ENCODE measurements at regions not wholly inside any gene's neighbourhood (a gene's known extent, or its start where the extent isn't known, plus 50 kb on each side); places are given as distances from the start of the nearest gene placed in this dataset.

- DNase-seq (ENCODE audit: low read depth, low spot score) = no peak
- no peak overlapping the region for H3K4me3 ChIP-seq (ENCODE audit: low read length)
These were observed 392.6 kb downstream of the PCDH17 start for GRCh38 chr13:58024103-58024502.

GRCh38 chr13:58025821-58026220, 394.3 kb downstream of the PCDH17 start:
- no peak overlapping the region for H3K4me3 ChIP-seq (ENCODE audit: low read length)
- no peak for DNase-seq (ENCODE audit: low read depth, low spot score)

GRCh38 chr13:58032676-58033460, 401.3 kb downstream of the PCDH17 start:
- H3K4me3 ChIP-seq (ENCODE audit: low read length) = no peak overlapping the region
- DNase-seq (ENCODE audit: low read depth, low spot score) = no peak

GRCh38 chr13:58043971-58044370, 412.4 kb downstream of the PCDH17 start:
- no peak for DNase-seq (ENCODE audit: low read depth, low spot score)
- H3K4me3 ChIP-seq (ENCODE audit: low read length) = no peak overlapping the region

- no peak overlapping the region for H3K4me3 ChIP-seq (ENCODE audit: low read length)
- DNase-seq (ENCODE audit: low read depth, low spot score) = no peak
These were observed 417.1 kb downstream of the PCDH17 start for GRCh38 chr13:58048670-58049069.

GRCh38 chr13:58051396-58051795, 419.9 kb downstream of the PCDH17 start:
- DNase-seq (ENCODE audit: low read depth, low spot score) = no peak
- H3K4me3 ChIP-seq (ENCODE audit: low read length) = no peak overlapping the region

GRCh38 chr13:58051807-58052375, 420.3 kb downstream of the PCDH17 start:
- H3K4me3 ChIP-seq (ENCODE audit: low read length) = no peak overlapping the region
- no peak for DNase-seq (ENCODE audit: low read depth, low spot score)

- DNase-seq (ENCODE audit: low read depth, low spot score) = no peak
- no peak overlapping the region for H3K4me3 ChIP-seq (ENCODE audit: low read length)
These were observed 424.9 kb downstream of the PCDH17 start for GRCh38 chr13:58056426-58056825.

GRCh38 chr13:58059624-58060023, 428.1 kb downstream of the PCDH17 start:
- no peak for DNase-seq (ENCODE audit: low read depth, low spot score)
- H3K4me3 ChIP-seq (ENCODE audit: low read length) = no peak overlapping the region

- no peak for DNase-seq (ENCODE audit: low read depth, low spot score)
- H3K4me3 ChIP-seq (ENCODE audit: low read length) = no peak overlapping the region
These were observed 449.3 kb downstream of the PCDH17 start for GRCh38 chr13:58080806-58081205.

GRCh38 chr13:58081301-58081820, 449.8 kb downstream of the PCDH17 start:
- H3K4me3 ChIP-seq (ENCODE audit: low read length) = no peak overlapping the region
- no peak for DNase-seq (ENCODE audit: low read depth, low spot score)

- DNase-seq (ENCODE audit: low read depth, low spot score) = no peak
These were observed 451.5 kb downstream of the PCDH17 start for GRCh38 chr13:58083064-58083463.

GRCh38 chr13:58085274-58085673, 453.7 kb downstream of the PCDH17 start:
- no peak for DNase-seq (ENCODE audit: low read depth, low spot score)
- no peak overlapping the region for H3K4me3 ChIP-seq (ENCODE audit: low read length)

More at GRCh38 chr13:58083064-58083463, 451.5 kb downstream of the PCDH17 start:
- H3K4me3 ChIP-seq (ENCODE audit: low read length) = no peak overlapping the region

- peak; percentile 55 for DNase-seq (ENCODE audit: low read depth, low spot score)
- H3K4me3 ChIP-seq (ENCODE audit: low read length) = no peak overlapping the region
These were observed 454.3 kb downstream of the PCDH17 start for GRCh38 chr13:58085819-58086218.

GRCh38 chr13:58087566-58087965, 456.0 kb downstream of the PCDH17 start:
- DNase-seq (ENCODE audit: low read depth, low spot score) = no peak
- H3K4me3 ChIP-seq (ENCODE audit: low read length) = no peak overlapping the region

- DNase-seq (ENCODE audit: low read depth, low spot score) = no peak
- no peak overlapping the region for H3K4me3 ChIP-seq (ENCODE audit: low read length)
These were observed 461.9 kb downstream of the PCDH17 start for GRCh38 chr13:58093394-58093793.

- no peak overlapping the region for H3K4me3 ChIP-seq (ENCODE audit: low read length)
- DNase-seq (ENCODE audit: low read depth, low spot score) = no peak
These were observed 466.3 kb downstream of the PCDH17 start for GRCh38 chr13:58097831-58098230.

- DNase-seq (ENCODE audit: low read depth, low spot score) = no peak
- no peak overlapping the region for H3K4me3 ChIP-seq (ENCODE audit: low read length)
These were observed 487.8 kb downstream of the PCDH17 start for GRCh38 chr13:58119351-58119750.

GRCh38 chr13:58119804-58120203, 488.3 kb downstream of the PCDH17 start:
- no peak overlapping the region for H3K4me3 ChIP-seq (ENCODE audit: low read length)
- DNase-seq (ENCODE audit: low read depth, low spot score) = no peak

- DNase-seq (ENCODE audit: low read depth, low spot score) = no peak
These were observed 495.0 kb downstream of the PCDH17 start for GRCh38 chr13:58126496-58126895.

GRCh38 chr13:58134012-58134411, 502.5 kb downstream of the PCDH17 start:
- no peak overlapping the region for H3K4me3 ChIP-seq (ENCODE audit: low read length)
- no peak for DNase-seq (ENCODE audit: low read depth, low spot score)

More at GRCh38 chr13:58126496-58126895, 495.0 kb downstream of the PCDH17 start:
- no peak overlapping the region for H3K4me3 ChIP-seq (ENCODE audit: low read length)
